NCI-H1436 (cell line): ENCODE measurements at regions not wholly inside any gene's neighbourhood (a gene's known extent, or its start where the extent isn't known, plus 50 kb on each side); places are given as distances from the start of the nearest gene placed in this dataset.
"Not testable (repeated sequence)": the region's sequence is repeated elsewhere in the genome, so short reads cannot be mapped to it uniquely, and the experiment has no call there.

ENCODE experiments used
- DNase-seq: peaks from one replicate; lab custom pipeline; 2025; lab: John Stamatoyannopoulos, UW

DNA sequence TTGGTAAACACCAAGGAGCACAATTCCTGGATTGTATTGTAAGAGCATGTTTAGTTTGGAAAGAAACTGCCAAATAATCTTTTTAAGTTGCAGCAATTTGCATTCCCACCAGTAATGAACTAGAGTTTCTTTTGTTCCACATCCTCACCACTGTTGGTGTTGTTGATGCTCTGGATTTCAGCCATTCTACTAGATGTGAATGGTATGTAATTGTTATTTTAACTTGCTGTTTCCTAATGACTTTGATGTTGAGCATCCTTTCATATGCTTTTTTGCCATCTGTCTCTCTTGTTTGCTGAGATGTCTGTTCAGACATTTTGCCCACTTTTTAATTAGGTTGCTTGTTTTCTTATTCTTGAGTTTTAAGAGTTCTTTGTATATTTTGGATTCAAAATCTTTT lies 1654.1 kb downstream of the GRIK2 start:
- no peak for DNase-seq

DNA sequence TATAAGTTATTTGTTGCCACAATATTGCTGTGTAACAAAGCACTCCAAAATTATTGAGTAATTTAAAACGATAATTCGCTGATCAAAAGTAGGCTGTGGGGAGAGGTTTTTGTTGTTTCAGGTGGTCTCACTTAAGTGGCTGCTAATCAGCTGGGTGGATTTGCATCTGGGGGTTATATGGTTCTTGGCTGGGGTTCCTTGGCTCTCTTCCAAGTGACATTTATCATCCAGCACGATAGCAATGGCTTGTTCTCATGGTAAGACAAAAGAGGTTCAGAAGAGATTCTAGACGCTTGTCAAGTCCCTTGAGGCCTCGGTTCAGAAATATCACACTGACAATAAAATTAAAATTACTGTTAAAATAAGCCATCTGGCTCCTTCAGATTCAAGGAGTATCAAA lies 1648.8 kb downstream of the GRIK2 start:
- peak; percentile 64 for DNase-seq

DNA sequence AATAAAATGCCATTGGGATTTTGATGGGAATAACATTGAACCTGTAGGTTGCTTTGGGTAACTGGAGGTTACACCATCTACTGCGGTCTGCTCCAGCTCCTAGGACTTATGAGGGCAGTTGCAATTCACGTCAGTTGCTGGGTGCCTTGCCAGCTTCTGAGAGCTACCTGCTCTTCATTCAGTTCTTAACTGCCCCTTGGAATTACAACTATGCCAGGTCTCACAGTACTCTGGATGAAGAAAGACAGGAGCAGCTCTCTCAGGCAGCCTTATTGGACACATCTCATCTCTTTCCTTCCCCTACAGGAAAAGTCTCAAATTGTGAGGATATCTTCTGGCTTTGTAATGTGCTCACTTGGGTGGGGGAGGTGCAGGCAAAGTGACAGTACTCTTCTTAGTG lies 1643.3 kb downstream of the GRIK2 start:
- no peak for DNase-seq

DNA sequence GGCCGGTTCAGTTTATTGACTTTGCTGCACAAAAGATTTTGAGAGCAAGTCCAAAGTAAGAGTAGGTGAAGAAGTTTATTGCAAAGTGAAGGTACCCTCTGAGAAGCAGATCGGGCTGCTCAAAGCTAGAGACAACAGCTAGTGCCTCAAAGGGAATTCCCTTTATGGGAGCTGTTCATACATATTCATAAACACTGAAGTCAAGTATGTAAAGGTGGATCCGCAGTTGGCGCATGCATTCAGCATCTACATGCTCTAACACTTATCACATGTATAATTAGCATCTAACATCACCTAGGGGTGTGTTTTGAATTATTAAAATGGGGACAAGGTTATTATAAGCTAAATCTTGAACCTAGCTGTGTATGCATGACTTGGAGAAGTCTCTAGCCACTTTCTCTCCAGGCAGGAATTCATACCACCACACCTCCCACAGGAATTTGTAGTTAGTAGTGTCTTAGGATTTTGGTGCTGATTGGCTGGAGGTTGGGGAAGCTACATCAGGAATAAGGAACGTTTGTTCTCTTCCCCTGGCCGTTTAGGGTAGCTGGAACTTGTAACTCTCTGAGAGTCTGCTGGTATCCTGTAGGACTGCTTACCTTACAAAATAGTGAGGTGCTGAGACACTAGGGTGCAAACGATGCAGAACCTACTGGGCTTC lies 1633.9 kb downstream of the GRIK2 start:
- no peak for DNase-seq

DNA sequence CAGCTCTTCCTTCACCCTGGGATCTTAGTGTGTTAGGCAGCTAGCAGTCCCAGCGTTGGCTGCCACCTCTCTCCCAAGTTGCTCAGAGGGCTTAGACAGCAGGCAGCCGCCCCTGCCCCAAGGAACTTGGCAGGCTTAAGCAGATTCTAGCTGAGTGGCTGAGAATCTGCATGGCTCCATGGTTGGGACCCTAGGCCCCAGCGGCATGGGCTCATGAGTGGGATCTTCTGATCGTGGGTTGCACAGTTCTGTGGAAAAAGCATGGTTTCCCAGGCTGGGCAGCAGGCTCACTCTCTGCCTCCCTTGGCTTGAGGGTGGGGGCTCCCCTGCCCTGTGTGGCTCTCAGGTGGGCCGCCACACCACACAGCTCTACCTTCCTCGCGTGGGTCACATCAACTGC lies 1624.9 kb downstream of the GRIK2 start:
- DNase-seq: no peak

DNA sequence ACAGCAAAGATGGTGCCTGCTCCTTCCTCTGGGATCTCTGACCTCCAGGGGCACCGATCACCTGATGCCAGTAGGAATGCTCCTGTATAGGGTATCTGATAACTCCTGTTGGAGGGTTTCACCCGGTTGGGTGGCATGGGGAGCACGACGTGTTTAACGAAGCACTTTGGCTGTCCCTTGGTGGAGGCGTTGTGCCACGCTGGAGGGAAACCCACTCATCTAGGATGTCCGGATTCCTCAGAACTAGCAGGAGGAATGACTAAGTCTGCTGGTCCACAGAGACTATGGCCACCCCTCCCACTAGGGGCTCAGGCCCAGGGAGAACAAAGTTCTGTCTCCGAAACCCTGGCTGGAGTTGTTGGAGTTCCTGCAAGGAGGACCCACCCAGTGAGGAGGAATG lies 1624.4 kb downstream of the GRIK2 start:
- DNase-seq: no peak

DNA sequence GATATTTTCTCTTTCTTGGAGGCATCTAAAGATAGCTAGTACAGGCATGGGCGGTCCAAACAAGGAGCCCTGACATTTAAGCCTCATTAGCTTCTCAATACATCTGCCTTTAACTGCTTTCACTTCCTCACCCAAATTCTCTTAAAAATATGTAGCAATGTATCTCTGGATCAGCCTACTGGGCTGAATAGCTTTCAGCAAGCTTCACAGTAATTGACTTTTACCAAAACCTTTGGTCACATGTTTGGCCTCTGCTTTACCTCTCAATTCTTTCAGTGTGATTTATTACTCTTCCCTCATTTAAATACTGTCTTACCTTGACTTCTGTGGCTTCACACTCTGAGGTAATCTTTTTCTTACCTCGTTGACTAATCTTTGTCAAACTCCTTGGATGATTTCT lies 1618.1 kb downstream of the GRIK2 start:
- no peak for DNase-seq

DNA sequence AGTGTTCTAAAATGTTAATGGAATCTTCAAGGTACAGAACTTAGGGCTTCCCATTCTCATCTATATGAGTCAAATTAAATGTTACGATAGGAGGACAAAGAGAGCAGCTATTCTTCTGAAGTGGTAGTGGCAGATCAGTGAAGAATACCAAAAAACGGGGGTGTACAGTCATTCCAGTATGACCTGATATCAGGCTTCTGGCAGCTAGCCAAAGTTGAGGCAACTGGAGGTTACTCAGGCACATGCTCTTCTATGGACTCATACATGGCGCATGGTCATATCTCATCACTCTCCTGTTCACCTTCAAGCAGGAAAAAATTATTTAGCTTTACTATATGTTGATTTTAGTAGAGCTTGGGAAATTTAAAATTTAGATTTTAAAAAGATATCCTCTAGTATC lies 1608.8 kb downstream of the GRIK2 start:
- DNase-seq: no peak

DNA sequence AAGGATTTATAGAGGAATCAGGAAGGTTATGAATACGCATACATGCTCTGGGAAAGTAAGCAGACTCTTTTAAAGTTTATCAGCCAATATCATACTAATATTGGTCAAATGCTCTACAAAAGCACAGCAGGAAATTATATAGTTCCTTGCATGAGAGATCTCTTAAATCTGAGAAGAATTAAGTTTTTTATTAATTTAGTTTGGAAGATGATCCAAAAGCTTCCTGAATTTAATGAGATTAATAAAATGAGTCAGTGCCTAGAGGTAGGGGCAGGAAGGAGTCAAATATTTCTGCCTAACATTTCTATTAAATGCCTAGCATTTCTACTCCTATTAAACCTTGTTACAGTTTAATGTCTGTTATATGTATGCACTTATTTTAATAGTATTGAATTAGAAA lies 1608.2 kb downstream of the GRIK2 start:
- DNase-seq: no peak

DNA sequence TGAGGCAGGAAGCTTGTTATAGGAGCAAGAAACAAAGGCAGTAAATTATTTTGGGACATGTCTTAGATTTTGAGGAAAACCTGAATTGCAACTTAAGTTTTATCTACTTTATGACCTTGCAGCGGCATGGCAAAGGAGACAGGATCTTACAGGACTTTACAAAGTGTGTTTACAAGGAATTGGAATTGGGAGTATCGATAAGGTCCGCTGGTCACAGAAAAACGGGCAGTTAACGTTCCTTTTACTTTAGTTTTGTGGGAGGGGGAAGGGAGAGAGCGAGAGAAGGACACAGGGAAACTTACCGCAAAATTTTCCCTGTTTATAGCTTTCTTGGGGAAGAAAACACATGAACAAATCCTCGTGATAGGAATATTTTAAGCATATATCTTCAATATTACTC lies 1607.2 kb downstream of the GRIK2 start:
- DNase-seq: no peak

DNA sequence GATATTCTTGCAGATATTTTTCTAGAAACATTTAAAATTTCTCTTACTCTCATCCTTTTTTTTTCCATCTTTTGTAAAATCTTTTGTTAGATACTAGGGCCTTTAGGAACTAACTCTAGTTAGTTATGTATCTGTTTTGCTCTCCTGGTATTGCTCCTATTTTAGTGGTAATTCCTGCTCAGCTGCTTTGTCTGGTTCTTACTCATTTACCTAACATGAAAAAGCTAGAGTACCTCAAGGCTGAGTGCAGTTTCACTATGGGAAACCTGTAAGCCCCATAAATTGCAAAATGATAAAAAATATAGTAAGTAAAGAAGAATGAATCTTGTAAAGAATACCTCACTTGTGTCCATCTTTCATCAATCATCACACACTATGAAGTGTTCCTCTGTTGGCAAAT lies 1602.0 kb downstream of the GRIK2 start:
- DNase-seq: no peak

DNA sequence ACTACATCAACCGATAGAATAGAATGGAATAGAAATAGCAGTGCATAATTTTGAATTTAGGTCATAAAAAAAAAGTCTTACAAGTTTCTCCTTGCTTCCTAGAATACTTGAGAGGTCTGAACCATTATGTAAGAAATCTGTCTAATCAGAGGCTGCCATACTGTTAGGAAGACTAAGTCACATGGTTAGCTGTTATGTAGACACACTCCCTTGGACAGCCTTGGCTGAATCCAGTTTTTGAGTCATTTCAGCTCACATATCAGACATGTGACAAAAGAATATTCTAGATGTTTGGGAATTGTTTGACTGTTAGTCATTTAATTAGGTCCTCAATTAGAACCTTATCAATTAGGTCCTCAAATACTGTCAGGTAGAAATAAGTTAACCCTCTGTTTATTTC lies 1601.4 kb downstream of the GRIK2 start:
- no peak for DNase-seq

DNA sequence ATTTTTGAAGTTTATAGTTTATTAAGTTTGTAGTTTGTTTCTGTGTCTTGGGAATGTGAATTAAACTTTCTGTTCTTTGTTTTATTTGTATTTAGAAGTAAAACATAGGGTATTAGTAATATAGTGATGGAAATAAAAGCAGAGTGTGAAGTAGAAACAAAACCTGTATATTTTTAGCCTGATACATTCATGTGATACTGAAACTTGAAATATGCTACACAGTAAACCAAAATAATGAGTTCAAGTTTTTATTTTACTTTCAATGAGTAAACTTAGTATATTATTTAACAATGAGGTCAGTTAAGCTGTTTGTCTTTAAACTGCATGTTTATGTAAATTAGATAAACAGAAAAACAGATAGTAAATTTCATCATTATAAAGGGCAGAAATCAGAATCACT lies 1592.6 kb downstream of the GRIK2 start:
- no peak for DNase-seq

DNA sequence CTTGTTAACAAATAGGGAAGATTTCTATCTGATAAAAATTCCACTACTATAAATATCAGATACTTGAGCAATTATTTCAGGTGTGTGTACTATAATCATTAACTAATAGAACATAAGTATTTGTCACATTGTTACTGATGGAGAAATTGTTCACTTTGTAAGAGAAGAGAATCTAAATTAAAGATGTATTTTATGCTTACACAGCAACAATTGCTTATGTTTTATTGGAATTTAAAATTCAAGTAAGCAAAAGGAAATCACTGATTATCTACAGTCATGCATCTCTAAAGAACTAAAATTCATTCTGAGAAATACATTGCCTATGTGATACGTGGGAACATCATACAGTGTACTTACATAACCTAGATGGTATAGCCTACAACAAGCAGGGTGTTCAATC lies 1590.8 kb downstream of the GRIK2 start:
- no peak for DNase-seq

DNA sequence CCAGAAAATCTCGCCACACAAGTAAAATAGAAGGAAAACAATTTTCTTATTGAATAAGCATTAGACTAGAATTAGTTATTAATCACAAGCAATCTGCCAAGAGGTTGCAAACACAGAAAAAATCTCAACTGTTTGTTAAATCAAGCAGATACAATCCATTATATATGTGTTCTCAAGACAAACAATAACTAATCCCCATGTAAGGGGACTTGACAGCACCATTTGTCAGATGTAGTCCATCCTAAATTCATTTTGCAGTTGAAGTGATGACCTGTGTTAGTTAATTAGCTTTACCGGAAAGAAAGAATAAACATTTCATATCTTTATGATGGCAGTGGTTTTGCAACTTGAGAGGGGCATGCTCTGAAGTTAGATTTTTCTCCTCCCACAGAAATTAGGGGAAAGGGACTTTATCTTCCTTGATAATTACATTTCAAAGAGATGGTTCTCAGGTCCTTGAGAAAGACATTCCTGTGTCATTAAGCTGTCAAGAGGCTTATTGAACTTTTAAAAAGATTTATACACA lies 1588.0 kb downstream of the GRIK2 start:
- no peak for DNase-seq

DNA sequence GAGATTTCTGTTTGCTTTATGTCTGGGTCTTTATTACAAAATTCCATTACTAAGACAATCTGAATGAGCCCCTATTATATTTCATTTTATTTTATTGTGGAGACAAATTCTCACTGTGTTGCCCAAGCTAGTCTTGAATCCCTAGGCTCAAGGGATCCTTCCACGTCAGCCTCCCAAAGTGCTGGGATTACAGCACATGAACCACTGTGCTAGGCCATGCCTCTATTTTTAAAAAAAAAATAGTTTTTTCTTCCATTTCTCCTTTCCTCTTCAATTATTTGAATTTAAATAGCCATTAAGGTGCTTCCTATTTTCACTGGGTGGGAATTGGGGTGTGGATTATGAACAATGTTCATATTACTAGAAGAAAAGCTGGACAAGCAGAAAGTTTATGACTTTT lies 1587.4 kb downstream of the GRIK2 start:
- no peak for DNase-seq

DNA sequence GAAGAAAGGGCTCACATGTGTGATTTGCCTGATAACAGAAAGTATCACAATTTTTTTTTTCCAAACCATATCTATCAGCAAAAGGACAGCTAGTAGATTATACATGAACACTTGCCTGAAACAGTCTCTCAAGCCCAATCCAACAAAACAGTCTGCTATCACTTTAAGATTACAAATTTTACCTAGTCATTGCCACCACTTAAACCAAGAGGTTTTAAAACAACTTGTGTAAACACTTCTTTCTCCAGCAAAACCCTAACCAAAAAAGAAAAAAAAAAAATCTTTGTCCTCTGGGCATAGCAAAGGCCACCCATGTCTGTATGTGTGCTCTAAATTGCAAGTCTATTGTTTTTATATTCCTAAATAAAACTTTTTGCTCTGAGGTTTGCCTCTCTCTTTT lies 1568.4 kb downstream of the GRIK2 start:
- DNase-seq: no peak

DNA sequence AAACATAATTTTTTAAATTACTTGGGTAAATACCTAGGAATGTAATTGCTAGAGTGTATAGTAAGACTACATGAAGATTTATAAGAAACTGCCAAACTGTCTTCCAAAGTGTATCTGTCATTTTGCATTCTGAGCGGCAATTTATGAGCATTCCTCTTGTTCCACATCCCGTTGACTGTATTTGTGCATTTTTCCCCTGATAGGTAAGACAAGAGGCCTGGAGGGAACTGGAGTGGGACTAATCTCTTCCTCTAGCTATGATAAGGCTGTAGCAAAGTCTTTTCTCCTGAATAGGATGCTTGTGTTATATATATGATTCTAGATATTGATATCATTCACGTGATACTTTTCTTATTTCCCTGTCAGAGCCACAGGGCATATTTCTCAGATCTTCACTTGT lies 1557.5 kb downstream of the GRIK2 start:
- DNase-seq: no peak

DNA sequence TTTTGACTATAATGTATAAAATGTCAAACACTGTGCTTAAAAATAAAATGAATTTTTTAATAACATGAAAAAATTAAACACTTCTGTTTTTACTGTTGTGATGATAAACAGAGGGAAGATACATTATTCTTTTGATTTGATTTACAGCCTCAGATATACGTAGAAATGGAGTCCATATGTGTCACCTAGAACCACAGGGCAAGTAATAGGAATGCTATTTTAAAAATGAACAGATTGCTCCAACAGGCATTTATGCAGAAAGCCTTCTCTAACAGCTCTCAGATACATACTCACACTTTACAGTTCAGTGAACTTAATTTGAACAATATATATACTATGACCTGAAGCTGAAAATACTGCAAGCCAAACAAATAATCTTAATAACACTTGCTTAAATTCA lies 1551.0 kb downstream of the GRIK2 start:
- no peak for DNase-seq

DNA sequence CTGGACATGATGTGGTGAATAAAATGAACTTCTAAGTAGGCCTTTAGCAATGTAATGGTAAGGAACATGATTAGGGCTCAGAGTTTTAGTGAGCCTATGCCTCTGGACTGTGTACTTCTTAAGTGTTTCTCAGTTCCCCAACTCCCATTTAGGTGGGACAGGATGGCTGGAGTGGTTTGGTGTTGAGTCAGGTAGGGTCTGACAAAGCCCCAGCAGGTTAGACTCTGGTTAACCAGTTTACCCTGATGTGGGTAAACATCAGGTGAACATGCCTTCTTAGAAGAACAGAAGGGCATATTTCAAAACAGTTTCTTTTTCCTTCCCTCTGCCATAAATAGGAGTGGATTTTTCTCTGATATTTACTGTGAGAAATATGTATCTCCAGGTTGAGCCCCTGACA lies 1548.7 kb downstream of the GRIK2 start:
- no peak for DNase-seq

DNA sequence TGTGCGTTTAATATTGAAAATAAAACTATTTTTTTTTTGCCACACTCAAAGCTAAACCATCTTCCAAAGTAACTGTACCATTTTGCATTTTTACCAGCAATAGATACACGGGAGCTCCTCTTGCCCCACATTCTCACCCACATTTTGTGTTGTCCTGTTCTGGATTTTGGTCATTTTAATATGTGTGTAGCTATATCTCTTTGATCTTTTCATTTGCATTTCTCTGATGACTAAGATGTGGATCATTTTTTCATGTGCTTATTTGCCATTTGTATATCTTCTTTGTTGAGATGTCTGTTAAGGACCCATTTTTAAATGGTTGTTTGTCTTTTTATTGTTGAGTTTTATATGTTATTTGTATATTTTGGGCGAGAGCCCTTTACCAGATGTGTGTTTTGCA lies 1543.5 kb downstream of the GRIK2 start:
- DNase-seq: no peak

DNA sequence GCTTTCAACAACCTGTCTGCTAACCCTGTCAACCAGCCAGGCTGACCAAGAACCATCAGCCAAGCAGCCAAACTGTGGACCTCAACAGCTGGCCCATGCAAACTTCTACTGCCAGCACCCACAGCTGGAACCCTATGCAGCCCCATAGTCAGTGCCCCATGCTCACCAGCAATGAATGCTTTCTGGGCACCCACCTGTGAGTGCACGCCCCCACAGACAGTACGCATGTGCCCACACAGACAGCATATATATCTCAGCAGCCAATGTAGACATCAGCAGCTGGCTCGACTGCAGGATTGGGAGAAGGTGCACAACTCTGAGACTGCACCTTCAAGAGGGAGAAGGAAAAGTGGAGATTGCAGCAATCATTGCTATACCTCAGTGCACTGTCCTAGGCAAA lies 1534.6 kb downstream of the GRIK2 start:
- DNase-seq: no peak

DNA sequence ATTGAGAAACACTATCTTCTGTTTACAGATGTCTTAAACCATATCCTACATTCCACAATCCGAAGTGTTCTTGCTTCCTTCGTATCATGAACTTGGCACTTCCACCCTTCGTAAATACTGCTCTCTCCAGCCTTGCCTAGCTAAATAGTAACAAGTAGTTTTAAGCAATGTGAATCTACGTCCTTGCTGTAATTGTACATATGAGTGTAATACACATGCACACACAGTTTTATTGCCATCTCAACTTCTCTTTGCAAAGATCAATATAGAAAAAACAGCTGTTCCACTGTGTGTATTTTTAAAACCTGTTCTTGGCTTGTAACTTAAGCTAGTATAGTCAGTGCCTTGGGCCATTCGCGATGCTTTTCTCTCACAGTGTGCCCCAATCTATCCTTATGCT lies 1524.7 kb downstream of the GRIK2 start:
- no peak for DNase-seq

DNA sequence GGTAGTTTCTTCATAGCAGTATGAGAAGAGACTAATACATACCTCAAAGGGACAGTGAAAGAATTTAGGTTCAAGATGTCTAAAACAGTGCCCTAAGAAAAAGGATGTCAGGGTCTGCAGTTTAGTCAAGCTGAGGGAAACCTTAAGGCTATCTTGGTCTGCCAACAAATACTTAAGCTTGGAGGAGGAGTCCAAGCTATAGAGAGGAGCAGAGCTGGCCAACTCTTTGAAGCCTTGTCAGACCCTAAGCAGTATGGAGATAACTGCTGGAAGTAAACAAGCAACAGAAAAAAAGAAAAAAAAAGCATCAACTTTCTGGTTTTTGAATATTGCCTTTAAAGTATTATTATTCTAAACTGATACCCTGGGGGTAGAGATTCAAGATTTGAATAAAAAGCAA lies 1518.1 kb downstream of the GRIK2 start:
- DNase-seq: no peak

DNA sequence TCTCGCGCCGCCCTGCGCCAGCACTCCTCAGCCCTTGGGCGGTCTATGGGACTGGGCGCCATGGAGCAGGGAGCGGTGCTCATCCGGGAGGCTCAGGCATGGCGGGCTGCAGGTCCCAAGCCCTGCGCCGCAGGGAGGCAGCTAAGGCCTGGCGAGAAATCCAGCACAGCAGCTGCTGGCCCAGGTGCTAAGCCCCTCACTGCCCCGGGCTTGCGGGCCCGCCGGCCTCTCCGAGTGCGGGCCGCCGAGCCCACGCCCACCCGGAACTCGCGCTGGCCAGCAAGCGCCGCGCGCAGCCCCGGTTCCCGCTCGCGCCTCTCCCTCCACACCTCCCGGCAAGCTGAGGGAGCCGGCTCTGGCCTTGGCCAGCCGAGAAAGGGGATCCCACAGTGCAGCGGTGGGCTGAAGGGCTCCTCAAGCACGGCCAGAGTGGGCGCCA lies 1517.2 kb downstream of the GRIK2 start:
- not testable (repeated sequence) for DNase-seq
